HepG2 (cell line): ENCODE measurements at regions not wholly inside any gene's neighbourhood (a gene's known extent, or its start where the extent isn't known, plus 50 kb on each side); places are given as distances from the start of the nearest gene placed in this dataset.
A peak's percentile ranks its signal among the peaks of the same experiment; 100 is the strongest.

Experiments used
- ETV5 ChIP-seq: IDR thresholded peaks from 2 replicates; pipeline ENCODE4 v1.6.1; 2018; ENCODE audit warnings: missing biosample characterization, missing genetic modification reagents, inconsistent platforms, borderline replicate concordance
- HNF4G ChIP-seq, 2 experiments: sonication (generic) in 1 of 2; formaldehyde crosslinking in 1 of 2; IDR thresholded peaks; 2 replicates each; pipeline versions ENCODE4 v1.4.0 to v1.6.1; 2011 to 2020; ENCODE audit warnings: borderline replicate concordance in 2 of 2, low read depth in 2 of 2, mild to moderate bottlenecking in 2 of 2, low read length in 1 of 2, missing genetic modification reagents in 1 of 2, moderate library complexity in 1 of 2
- KAT7 ChIP-seq: IDR thresholded peaks from 2 replicates; pipeline ENCODE4 v1.6.1; 2018; ENCODE audit warnings: borderline replicate concordance, missing compliant biosample characterization
- RBFOX2 ChIP-seq: fragments of 200-400 bp; formaldehyde crosslinking; IDR thresholded peaks from 2 replicates; pipeline ENCODE4 v1.6.1; 2017; ENCODE audit warnings: low read depth, mild to moderate bottlenecking, low read length
- SNAPC4 ChIP-seq: sonication (generic); formaldehyde crosslinking; IDR thresholded peaks from 2 replicates; pipeline ENCODE4 v1.4.0; 2020; ENCODE audit warnings: mild to moderate bottlenecking, missing genetic modification reagents
- ZBTB40 ChIP-seq, 2 experiments: fragments of 450-650 bp in 1 of 2; sonication (generic) in 1 of 2; formaldehyde crosslinking in 1 of 2; IDR thresholded peaks; 2 replicates each; pipeline versions ENCODE4 v1.6.1 to v1.8.0; 2016 to 2022; ENCODE audit warnings: antibody characterized with exemption in 1 of 2, mild to moderate bottlenecking in 1 of 2, missing genetic modification reagents in 1 of 2
- ZNF205 ChIP-seq: IDR thresholded peaks from 2 replicates; pipeline ENCODE4 v1.6.1; 2018; ENCODE audit warnings: missing biosample characterization, missing genetic modification reagents
- ZNF597 ChIP-seq: sonication (generic); formaldehyde crosslinking; IDR thresholded peaks from 2 replicates; pipeline ENCODE4 v1.5.0; 2020; ENCODE audit warnings: missing genetic modification reagents
- ZNF607 ChIP-seq: sonication (generic); formaldehyde crosslinking; IDR thresholded peaks from 2 replicates; pipeline ENCODE4 v1.5.1; 2020; ENCODE audit warnings: missing genetic modification reagents, mild to moderate bottlenecking, borderline replicate concordance

- TF ChIP-seq RBFOX2: 0 out of 2 replicates have a peak, but pooled peaks have one; percentile 22
- 0 out of 2 replicates have a peak, but pooled peaks have one; percentile 37 for TF ChIP-seq KAT7 (CRISPR knock-in tag)
- TF ChIP-seq SNAPC4 (CRISPR knock-in tag): peak; percentile 72; the same call in 1 of the 2 replicates
- TF ChIP-seq ZNF205 (CRISPR knock-in tag): 0 out of 2 replicates have a peak, but pooled peaks have one; percentile 47
- peak; percentile 56; the same call in 1 of the 2 replicates for TF ChIP-seq ETV5 (CRISPR knock-in tag)
- TF ChIP-seq HNF4G (IDR thresholded peaks at IDR 0.05; ENCODE audit: borderline replicate concordance, low read depth, low read length): peak; percentile 95
- TF ChIP-seq HNF4G (CRISPR knock-in tag; IDR thresholded peaks at IDR 0.05; ENCODE audit: borderline replicate concordance, low read depth): peak; percentile 96
- no peak for TF ChIP-seq ZBTB40 (IDR thresholded peaks at IDR 0.05)
- TF ChIP-seq ZBTB40 (CRISPR knock-in tag; IDR thresholded peaks at IDR 0.05): peak; percentile 68; the same call in 1 of the 2 replicates
- peak; percentile 49; the same call in 1 of the 2 replicates for TF ChIP-seq ZNF607 (CRISPR knock-in tag)
- TF ChIP-seq ZNF597 (CRISPR knock-in tag): no peak
These were observed 72.6 kb downstream of the TBX3 start (continued) for GRCh38 chr12:114611145-114612018.
